ENCODE measurements at regions not wholly inside any gene's neighbourhood (a gene's known extent, or its start where the extent isn't known, plus 50 kb on each side); places are given as distances from the start of the nearest gene placed in this dataset.

- Histone ChIP-seq H3K4ac (ENCODE audit: low read depth in 1 of 2, low read length in 2 of 2) (no peak overlapping the region), H4K8ac (ENCODE audit: low read length) (no peak overlapping the region), H3K27ac (ENCODE audit: low read length, poor library complexity, severe bottlenecking) (no peak overlapping the region), H2AK5ac (ENCODE audit: low read length, severe bottlenecking) (no peak overlapping the region), H2BK5ac (ENCODE audit: low read depth, low read length, poor library complexity, severe bottlenecking) (no peak overlapping the region), H3K4me1 (ENCODE audit: control insufficient read depth, insufficient read depth, low read depth, low read length) (no peaks in the 10 kb centered on the region), H3K14ac (ENCODE audit: low read length in 2 of 2) (no peak overlapping the region), H3K9ac (ENCODE audit: low read length) (no peak overlapping the region), H3K27me3 (ENCODE audit: control insufficient read depth in 1 of 2, insufficient read depth in 1 of 2, low read length in 2 of 2) (no peaks in the 10 kb centered on the region), H3K23ac (ENCODE audit: low read length in 2 of 2) (no peak overlapping the region), H2BK15ac (ENCODE audit: low read depth, poor library complexity, severe bottlenecking) (no peak overlapping the region), H2AFZ (ENCODE audit: low read depth, low read length) (no peak overlapping the region), H4K91ac (ENCODE audit: low read length) (no peak overlapping the region), H3K4me2 (ENCODE audit: low read length, poor library complexity, severe bottlenecking) (no peak overlapping the region), H2BK12ac (ENCODE audit: low read length in 2 of 2) (no peak overlapping the region), H3K9me3 (ENCODE audit: control insufficient read depth, low read length) (no peaks in the 10 kb centered on the region), H3K4me3 (ENCODE audit: insufficient read depth in 1 of 2, low read depth in 1 of 2, low read length in 2 of 2) (no peak overlapping the region), H3K36me3 (ENCODE audit: control insufficient read depth in 1 of 2, insufficient read depth in 2 of 2, low read depth in 1 of 2, low read length in 2 of 2) (no peaks in the 10 kb centered on the region), H2BK120ac (ENCODE audit: low read depth, low read length) (no peak overlapping the region), H3K18ac (ENCODE audit: low read depth in 1 of 2, low read length in 2 of 2) (no peak overlapping the region), H3K79me1 (replicated peaks; ENCODE audit: low read length, poor library complexity, severe bottlenecking) (no peaks in the 10 kb centered on the region)
- DNase-seq: no peak
- 43% methylated on average over 5 of the region's 5 CpGs for WGBS
These were observed 312.6 kb upstream of the COBL start for GRCh38 chr7:51629206-51629605.

- Histone ChIP-seq H3K23ac (ENCODE audit: low read length in 2 of 2) (no peak overlapping the region), H3K4me3 (ENCODE audit: insufficient read depth in 1 of 2, low read depth in 1 of 2, low read length in 2 of 2) (no peak overlapping the region), H3K36me3 (ENCODE audit: control insufficient read depth in 1 of 2, insufficient read depth in 2 of 2, low read depth in 1 of 2, low read length in 2 of 2) (no peaks in the 10 kb centered on the region), H2AK5ac (ENCODE audit: low read length, severe bottlenecking) (no peak overlapping the region), H3K9ac (ENCODE audit: low read length) (no peak overlapping the region), H3K18ac (ENCODE audit: low read depth in 1 of 2, low read length in 2 of 2) (no peak overlapping the region), H3K4ac (ENCODE audit: low read depth in 1 of 2, low read length in 2 of 2) (no peak overlapping the region), H3K4me1 (ENCODE audit: control insufficient read depth, insufficient read depth, low read depth, low read length) (no peaks in the 10 kb centered on the region), H2BK120ac (ENCODE audit: low read depth, low read length) (no peak overlapping the region), H3K9me3 (ENCODE audit: control insufficient read depth, low read length) (no peaks in the 10 kb centered on the region), H3K4me2 (ENCODE audit: low read length, poor library complexity, severe bottlenecking) (no peak overlapping the region), H2BK5ac (ENCODE audit: low read depth, low read length, poor library complexity, severe bottlenecking) (no peak overlapping the region), H2BK12ac (ENCODE audit: low read length in 2 of 2) (no peak overlapping the region), H2AFZ (ENCODE audit: low read depth, low read length) (no peak overlapping the region), H3K27ac (ENCODE audit: low read length, poor library complexity, severe bottlenecking) (no peak overlapping the region), H3K79me1 (replicated peaks; ENCODE audit: low read length, poor library complexity, severe bottlenecking) (no peaks in the 10 kb centered on the region), H4K91ac (ENCODE audit: low read length) (no peak overlapping the region), H3K14ac (ENCODE audit: low read length in 2 of 2) (no peak overlapping the region), H4K8ac (ENCODE audit: low read length) (no peak overlapping the region), H3K27me3 (ENCODE audit: control insufficient read depth in 1 of 2, insufficient read depth in 1 of 2, low read length in 2 of 2) (no peaks in the 10 kb centered on the region), H2BK15ac (ENCODE audit: low read depth, poor library complexity, severe bottlenecking) (no peak overlapping the region)
- WGBS: no CpG with 5 or more reads among the region's 2 CpGs
- DNase-seq: no peak
These were observed 305.3 kb upstream of the COBL start for GRCh38 chr7:51621956-51622355.

GRCh38 chr7:51620706-51621105, 304.1 kb upstream of the COBL start:
- 71% methylated on average over 4 of the region's 5 CpGs for WGBS
- no peaks in the 10 kb centered on the region for H3K27me3 ChIP-seq (ENCODE audit: control insufficient read depth in 1 of 2, insufficient read depth in 1 of 2, low read length in 2 of 2)
- no peaks in the 10 kb centered on the region for H3K79me1 ChIP-seq (replicated peaks; ENCODE audit: low read length, poor library complexity, severe bottlenecking)
- H2AK5ac ChIP-seq (ENCODE audit: low read length, severe bottlenecking): no peak overlapping the region
- DNase-seq: no peak
- no peak overlapping the region for H2BK120ac ChIP-seq (ENCODE audit: low read depth, low read length)
- no peak overlapping the region for H3K4me2 ChIP-seq (ENCODE audit: low read length, poor library complexity, severe bottlenecking)
- H2BK5ac ChIP-seq (ENCODE audit: low read depth, low read length, poor library complexity, severe bottlenecking): no peak overlapping the region
- no peaks in the 10 kb centered on the region for H3K36me3 ChIP-seq (ENCODE audit: control insufficient read depth in 1 of 2, insufficient read depth in 2 of 2, low read depth in 1 of 2, low read length in 2 of 2)
- no peak overlapping the region for H2BK12ac ChIP-seq (ENCODE audit: low read length in 2 of 2)
- H3K4me3 ChIP-seq (ENCODE audit: insufficient read depth in 1 of 2, low read depth in 1 of 2, low read length in 2 of 2): no peak overlapping the region
- no peak overlapping the region for H3K18ac ChIP-seq (ENCODE audit: low read depth in 1 of 2, low read length in 2 of 2)
- H2BK15ac ChIP-seq (ENCODE audit: low read depth, poor library complexity, severe bottlenecking): no peak overlapping the region
- H4K8ac ChIP-seq (ENCODE audit: low read length): no peak overlapping the region
- no peak overlapping the region for H2AFZ ChIP-seq (ENCODE audit: low read depth, low read length)
- no peak overlapping the region for H3K23ac ChIP-seq (ENCODE audit: low read length in 2 of 2)
- H3K27ac ChIP-seq (ENCODE audit: low read length, poor library complexity, severe bottlenecking): no peak overlapping the region
- no peak overlapping the region for H3K9ac ChIP-seq (ENCODE audit: low read length)
- H3K4ac ChIP-seq (ENCODE audit: low read depth in 1 of 2, low read length in 2 of 2): no peak overlapping the region
- H3K14ac ChIP-seq (ENCODE audit: low read length in 2 of 2): no peak overlapping the region
- no peak overlapping the region for H4K91ac ChIP-seq (ENCODE audit: low read length)
- no peaks in the 10 kb centered on the region for H3K9me3 ChIP-seq (ENCODE audit: control insufficient read depth, low read length)
- H3K4me1 ChIP-seq (ENCODE audit: control insufficient read depth, insufficient read depth, low read depth, low read length): no peaks in the 10 kb centered on the region

DNA sequence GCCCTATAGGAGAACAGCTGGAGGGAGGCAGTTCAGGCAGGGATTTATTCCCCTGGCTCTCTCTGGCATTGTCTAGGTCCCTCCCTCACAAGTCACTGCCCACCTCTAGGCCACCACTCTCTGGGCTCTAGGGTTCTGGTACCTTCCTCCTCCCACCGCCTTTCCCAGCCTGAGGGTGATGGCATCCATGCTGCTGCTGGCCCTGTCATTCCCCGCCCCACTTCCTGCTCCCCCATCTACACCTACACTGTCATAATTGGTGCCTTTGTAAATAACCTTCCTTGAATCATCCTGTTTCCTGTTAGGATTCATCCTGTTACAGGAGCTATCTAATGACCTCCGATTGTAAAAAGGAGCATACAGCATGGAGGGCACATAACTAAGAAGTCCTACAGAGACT, 303.3 kb upstream of the COBL start:
- 66% methylated on average over 3 of the region's 3 CpGs for WGBS
- no peaks in the 10 kb centered on the region for H3K79me1 ChIP-seq (replicated peaks; ENCODE audit: low read length, poor library complexity, severe bottlenecking)

More for the DNA sequence above, 303.3 kb upstream of the COBL start:
- Histone ChIP-seq H2AFZ (ENCODE audit: low read depth, low read length) (no peak overlapping the region), H3K9ac (ENCODE audit: low read length) (no peak overlapping the region), H3K27ac (ENCODE audit: low read length, poor library complexity, severe bottlenecking) (no peak overlapping the region), H3K27me3 (ENCODE audit: control insufficient read depth in 1 of 2, insufficient read depth in 1 of 2, low read length in 2 of 2) (no peaks in the 10 kb centered on the region), H3K9me3 (ENCODE audit: control insufficient read depth, low read length) (no peaks in the 10 kb centered on the region), H2BK12ac (ENCODE audit: low read length in 2 of 2) (no peak overlapping the region), H4K8ac (ENCODE audit: low read length) (no peak overlapping the region), H2AK5ac (ENCODE audit: low read length, severe bottlenecking) (no peak overlapping the region), H2BK120ac (ENCODE audit: low read depth, low read length) (no peak overlapping the region), H3K23ac (ENCODE audit: low read length in 2 of 2) (no peak overlapping the region), H3K18ac (ENCODE audit: low read depth in 1 of 2, low read length in 2 of 2) (no peak overlapping the region), H2BK15ac (ENCODE audit: low read depth, poor library complexity, severe bottlenecking) (no peak overlapping the region), H3K36me3 (ENCODE audit: control insufficient read depth in 1 of 2, insufficient read depth in 2 of 2, low read depth in 1 of 2, low read length in 2 of 2) (no peaks in the 10 kb centered on the region), H3K14ac (ENCODE audit: low read length in 2 of 2) (no peak overlapping the region), H3K4ac (ENCODE audit: low read depth in 1 of 2, low read length in 2 of 2) (no peak overlapping the region), H3K4me3 (ENCODE audit: insufficient read depth in 1 of 2, low read depth in 1 of 2, low read length in 2 of 2) (no peak overlapping the region), H2BK5ac (ENCODE audit: low read depth, low read length, poor library complexity, severe bottlenecking) (no peak overlapping the region), H3K4me1 (ENCODE audit: control insufficient read depth, insufficient read depth, low read depth, low read length) (no peaks in the 10 kb centered on the region), H4K91ac (ENCODE audit: low read length) (no peak overlapping the region), H3K4me2 (ENCODE audit: low read length, poor library complexity, severe bottlenecking) (no peak overlapping the region)
- DNase-seq: no peak

Measured in mesenchymal stem cell (in vitro differentiated cells and primary cell).